OCI-LY1 (cell line): ENCODE measurements at regions not wholly inside any gene's neighbourhood (a gene's known extent, or its start where the extent isn't known, plus 50 kb on each side); places are given as distances from the start of the nearest gene placed in this dataset.

Source experiments
- CTCF ChIP-seq: fragments of 200-600 bp; sonication (generic), shearing (Covaris generic); IDR thresholded peaks from 2 replicates; pipeline ENCODE4 v1.5.1; 2017; ENCODE audit warnings: mild to moderate bottlenecking, antibody characterized with exemption, low read length, moderate library complexity, mixed read lengths
- EZH2 ChIP-seq: fragments of 200-600 bp; sonication (generic), shearing (Covaris generic); IDR thresholded peaks from 2 replicates; pipeline ENCODE4 v1.8.0; 2017; ENCODE audit warnings: borderline replicate concordance, mixed run types, mild to moderate bottlenecking, antibody characterized with exemption, low read length, moderate library complexity, mixed read lengths

GRCh38 chr7:47089461-47089860 lies 492.4 kb downstream of the TNS3 start:
- TF ChIP-seq CTCF (no peak), EZH2 (no peak)
